ENCODE measurements at regions not wholly inside any gene's neighbourhood (a gene's known extent, or its start where the extent isn't known, plus 50 kb on each side); places are given as distances from the start of the nearest gene placed in this dataset.

GRCh38 chr5:1659100-1659981 lies 135.6 kb upstream of the LPCAT1 start:
- H3K36me3 Mint-ChIP-seq (ENCODE audit: low read depth) = no peaks in the 10 kb centered on the region
- no peak for TF ChIP-seq CTCF (IDR thresholded peaks at IDR 0.05)
- no peaks in the 10 kb centered on the region for H3K9me3 Mint-ChIP-seq (ENCODE audit: low read depth)
- DNase-seq (ENCODE audit: low spot score) = peak; percentile 87
- H3K27me3 Mint-ChIP-seq (ENCODE audit: low read depth) = peaks cover 51% of the 10 kb centered on the region
- H3K27ac Mint-ChIP-seq (ENCODE audit: unreplicated experiment) = no peak overlapping the region
- no peak overlapping the region for H3K4me3 Mint-ChIP-seq (ENCODE audit: unreplicated experiment)
- H3K4me1 Mint-ChIP-seq (ENCODE audit: low read depth) = no peaks in the 10 kb centered on the region

DNA sequence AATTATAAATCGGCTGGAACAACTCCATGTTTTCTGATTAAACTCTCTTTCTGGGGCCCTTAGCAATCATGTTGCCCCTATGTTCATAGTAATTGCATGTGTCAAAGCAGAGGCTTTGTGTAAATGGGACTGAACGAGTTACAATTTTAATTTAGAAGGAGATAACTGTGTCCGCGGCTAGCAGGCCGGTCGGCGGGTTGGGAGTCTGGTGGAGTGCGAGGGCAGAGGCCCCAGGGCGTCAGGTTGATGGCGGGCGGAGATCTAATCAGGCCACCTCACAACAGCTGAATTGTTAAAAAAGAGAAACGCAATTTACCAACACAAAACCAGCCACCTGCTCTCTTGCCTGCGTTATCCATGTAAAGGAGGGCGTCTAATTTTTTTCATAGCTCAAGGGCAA lies 134.9 kb upstream of the LPCAT1 start:
- no peak for TF ChIP-seq CTCF (IDR thresholded peaks at IDR 0.05)
- no peaks in the 10 kb centered on the region for H3K9me3 Mint-ChIP-seq (ENCODE audit: low read depth)
- peaks cover 49% of the 10 kb centered on the region for H3K27me3 Mint-ChIP-seq (ENCODE audit: low read depth)
- no peak overlapping the region for H3K4me3 Mint-ChIP-seq (ENCODE audit: unreplicated experiment)
- H3K27ac Mint-ChIP-seq (ENCODE audit: unreplicated experiment) = no peak overlapping the region
- no peaks in the 10 kb centered on the region for H3K36me3 Mint-ChIP-seq (ENCODE audit: low read depth)
- DNase-seq (ENCODE audit: low spot score) = peak; percentile 85
- H3K4me1 Mint-ChIP-seq (ENCODE audit: low read depth) = no peaks in the 10 kb centered on the region

DNA sequence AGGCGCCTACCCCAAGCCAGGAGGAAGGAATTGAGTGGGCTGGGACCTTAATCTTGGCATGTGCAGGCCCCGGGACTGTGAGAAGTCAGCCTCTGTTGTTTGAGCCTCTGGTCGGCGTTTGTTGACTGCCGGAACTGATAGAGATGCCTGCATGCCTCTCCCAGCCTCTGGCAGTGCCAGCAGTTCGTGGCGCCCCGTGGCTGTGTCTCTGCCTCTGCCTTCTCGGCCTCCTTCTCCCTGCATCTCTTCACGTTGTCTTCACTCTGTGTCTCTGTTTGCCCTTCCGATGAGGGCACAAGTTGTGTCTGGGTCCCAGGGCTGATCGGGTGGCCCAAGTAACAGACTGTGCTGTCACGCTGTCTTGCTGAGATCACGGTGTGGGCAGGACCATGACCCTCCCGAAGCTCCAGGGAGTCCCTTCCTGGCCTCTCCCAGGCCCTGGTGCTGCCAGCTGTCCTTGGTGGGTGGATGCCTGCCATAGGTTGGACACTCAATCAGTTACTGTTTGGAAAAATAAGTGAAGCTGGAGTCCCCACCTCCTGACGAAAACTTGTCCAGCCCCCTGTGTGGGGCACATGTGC lies 133.5 kb upstream of the LPCAT1 start:
- Mint-ChIP-seq H3K9me3 (ENCODE audit: low read depth) (no peaks in the 10 kb centered on the region), H3K36me3 (ENCODE audit: low read depth) (no peaks in the 10 kb centered on the region), H3K4me1 (ENCODE audit: low read depth) (no peaks in the 10 kb centered on the region), H3K27me3 (ENCODE audit: low read depth) (peaks cover 42% of the 10 kb centered on the region), H3K27ac (ENCODE audit: unreplicated experiment) (no peak overlapping the region), H3K4me3 (ENCODE audit: unreplicated experiment) (no peak overlapping the region)
- DNase-seq (ENCODE audit: low spot score) = no peak
- no peak for TF ChIP-seq CTCF (IDR thresholded peaks at IDR 0.05)

- no peak for DNase-seq (ENCODE audit: low spot score)
- Mint-ChIP-seq H3K4me1 (ENCODE audit: low read depth) (no peaks in the 10 kb centered on the region), H3K9me3 (ENCODE audit: low read depth) (no peaks in the 10 kb centered on the region), H3K4me3 (ENCODE audit: unreplicated experiment) (no peak overlapping the region), H3K36me3 (ENCODE audit: low read depth) (no peaks in the 10 kb centered on the region), H3K27me3 (ENCODE audit: low read depth) (peaks cover 40% of the 10 kb centered on the region), H3K27ac (ENCODE audit: unreplicated experiment) (no peak overlapping the region)
- TF ChIP-seq CTCF (IDR thresholded peaks at IDR 0.05) = no peak
Observed at GRCh38 chr5:1656271-1656975, 132.7 kb upstream of the LPCAT1 start.

DNA sequence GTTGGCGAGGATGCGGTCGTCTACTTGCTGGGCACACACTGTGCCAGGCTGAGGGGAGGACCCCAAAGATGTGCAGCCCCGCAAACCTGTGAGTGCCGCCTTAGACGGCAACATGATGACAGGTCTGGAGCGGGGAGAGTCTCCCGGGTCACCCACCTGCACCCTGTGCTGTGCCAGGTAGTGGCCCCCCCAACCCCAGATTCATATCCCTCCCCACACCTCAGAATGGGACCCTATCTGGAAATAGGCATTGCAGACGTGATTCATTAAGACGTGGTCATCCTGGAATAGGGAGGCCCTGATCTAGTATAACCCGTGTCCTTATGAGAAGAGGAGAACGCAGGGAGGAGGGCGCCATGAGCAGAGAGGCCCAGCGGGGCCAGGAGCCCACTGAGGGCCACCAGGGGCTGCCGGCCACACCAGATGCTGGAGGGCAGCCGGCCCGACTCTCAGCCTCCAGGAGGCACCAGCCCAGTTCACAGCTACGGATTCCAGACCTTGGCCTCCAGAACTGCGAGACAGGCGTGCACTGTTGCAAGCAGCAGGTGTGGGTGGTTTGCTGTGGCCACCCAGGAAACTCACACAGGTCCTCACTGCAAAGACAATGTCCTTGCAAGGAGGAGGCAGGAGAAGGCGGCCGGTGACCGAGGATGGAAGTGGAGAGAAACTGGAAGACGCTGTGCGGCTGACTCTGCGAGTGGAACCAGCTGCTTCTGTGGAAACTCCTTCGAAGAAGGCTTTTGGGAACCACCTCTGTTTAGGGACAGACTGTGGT lies 131.9 kb upstream of the LPCAT1 start:
- no peak for TF ChIP-seq CTCF (IDR thresholded peaks at IDR 0.05)
- Mint-ChIP-seq H3K27ac (ENCODE audit: unreplicated experiment) (no peak overlapping the region), H3K9me3 (ENCODE audit: low read depth) (no peaks in the 10 kb centered on the region), H3K4me3 (ENCODE audit: unreplicated experiment) (no peak overlapping the region), H3K36me3 (ENCODE audit: low read depth) (no peaks in the 10 kb centered on the region), H3K4me1 (ENCODE audit: low read depth) (no peaks in the 10 kb centered on the region), H3K27me3 (ENCODE audit: low read depth) (peaks cover 40% of the 10 kb centered on the region)
- DNase-seq (ENCODE audit: low spot score) = no peak

Data from chondrocyte (in vitro differentiated cells).